IMR-90 (cell line): ENCODE measurements at regions not wholly inside any gene's neighbourhood (a gene's known extent, or its start where the extent isn't known, plus 50 kb on each side); places are given as distances from the start of the nearest gene placed in this dataset.

Source experiments
- ATAC-seq: fragments of 200-7000 bp; cut with Tn5 transposase; 2 replicates; pipeline ENCODE4 v1.9.1; 2020; ENCODE audit warnings: low read depth, mild to moderate bottlenecking, moderate library complexity
- BruUV-seq: library from RNA; stranded (reverse); fragments of 400-500 nt; replicated peaks from 2 replicates; lab custom pipeline; 2021; lab: Mats Ljungman, UMichigan
- CTCF ChIA-PET: fragments of 300-600 bp; formaldehyde crosslinking; extraction: SDS; loops from one replicate; lab custom pipeline; 2021; ENCODE audit warnings: antibody characterized with exemption; lab: Yijun Ruan, JAX
- POLR2A ChIA-PET: fragments of 300-600 bp; sonication (Branson Sonifier 250); formaldehyde crosslinking; loops from one replicate; lab custom pipeline; 2022; ENCODE audit warnings: antibody characterized with exemption; ENCODE audit not compliant: unreplicated experiment; lab: Charles Lee
- DNase-seq: peaks from one replicate; pipeline ENCODE4 v3.0.0; 2013
- H2AFZ ChIP-seq: replicated peaks from 2 replicates; pipeline ENCODE3; 2013; ENCODE audit warnings: low read length, mild to moderate bottlenecking; ENCODE audit not compliant: poor library complexity
- H2AK5ac ChIP-seq: 2 replicates; pipeline ENCODE4 v1.6.1; 2013; ENCODE audit warnings: low read depth, low read length, inconsistent platforms
- H2AK9ac ChIP-seq: replicated peaks from 2 replicates; pipeline ENCODE3; 2013; ENCODE audit warnings: mild to moderate bottlenecking, low read depth, low read length, moderate library complexity; ENCODE audit not compliant: poor library complexity
- H2BK120ac ChIP-seq: 2 replicates; pipeline ENCODE4 v1.6.1; 2013; ENCODE audit warnings: low read depth, low read length, inconsistent platforms
- H2BK15ac ChIP-seq: 3 replicates; pipeline ENCODE4 v1.6.1; 2013; ENCODE audit warnings: low read depth, low read length, inconsistent platforms
- H2BK20ac ChIP-seq: 2 replicates; pipeline ENCODE4 v1.6.1; 2013; ENCODE audit warnings: low read depth, mild to moderate bottlenecking, inconsistent platforms, low read length, moderate library complexity
- H2BK5ac ChIP-seq: 2 replicates; pipeline ENCODE4 v1.6.1; 2013; ENCODE audit warnings: mild to moderate bottlenecking, low read depth, low read length, inconsistent platforms; ENCODE audit not compliant: poor library complexity, severe bottlenecking
- H3K14ac ChIP-seq: replicated peaks from 2 replicates; pipeline ENCODE4 v1.6.1; 2013; ENCODE audit warnings: low read depth, low read length, inconsistent platforms
- H3K18ac ChIP-seq: 2 replicates; pipeline ENCODE4 v1.6.1; 2013; ENCODE audit warnings: low read depth, low read length, control low read depth
- H3K23ac ChIP-seq: 2 replicates; pipeline ENCODE4 v1.6.1; 2013; ENCODE audit warnings: low read depth, low read length, inconsistent platforms
- H3K27ac ChIP-seq: 2 replicates; pipeline ENCODE4 v1.5.1; 2013; ENCODE audit warnings: mild to moderate bottlenecking, control low read depth, low read length; ENCODE audit not compliant: insufficient read depth
- H3K27me3 ChIP-seq: 2 replicates; pipeline ENCODE4 v1.6.1; 2013; ENCODE audit warnings: low read length; ENCODE audit not compliant: control insufficient read depth, insufficient read depth
- H3K36me3 ChIP-seq: 2 replicates; pipeline ENCODE4 v1.6.1; 2013; ENCODE audit warnings: low read length, mixed read lengths; ENCODE audit not compliant: control insufficient read depth, insufficient read depth
- H3K4ac ChIP-seq: 2 replicates; pipeline ENCODE4 v1.6.1; 2013; ENCODE audit warnings: low read depth, low read length, inconsistent platforms
- H3K4me1 ChIP-seq: 2 replicates; pipeline ENCODE4 v1.6.1; 2013; ENCODE audit warnings: low read length, mixed read lengths; ENCODE audit not compliant: control insufficient read depth, insufficient read depth
- H3K4me2 ChIP-seq: 2 replicates; pipeline ENCODE4 v1.6.1; 2013; ENCODE audit warnings: low read depth, mild to moderate bottlenecking, control low read depth, low read length, moderate library complexity
- H3K4me3 ChIP-seq: 2 replicates; pipeline ENCODE4 v1.5.1; 2013; ENCODE audit warnings: low read depth, mild to moderate bottlenecking, control low read depth, low read length, moderate library complexity; ENCODE audit not compliant: insufficient read depth
- H3K56ac ChIP-seq: 2 replicates; pipeline ENCODE4 v1.6.1; 2013; ENCODE audit warnings: low read length, inconsistent platforms; ENCODE audit not compliant: insufficient read depth; ENCODE audit errors: extremely low read depth
- H3K79me1 ChIP-seq, 2 experiments: 2 replicates each; pipeline ENCODE4 v1.6.1; 2013; ENCODE audit warnings: low read length in 2 of 2, inconsistent platforms in 1 of 2, low read depth in 1 of 2
- H3K9ac ChIP-seq: 2 replicates; pipeline ENCODE4 v1.6.1; 2013; ENCODE audit warnings: low read depth, low read length, control low read depth
- H3K9me1 ChIP-seq: 2 replicates; pipeline ENCODE4 v1.6.1; 2013; ENCODE audit warnings: low read length, inconsistent platforms; ENCODE audit not compliant: insufficient read depth
- H3K9me3 ChIP-seq: 2 replicates; pipeline ENCODE4 v1.6.1; 2013; ENCODE audit warnings: low read length; ENCODE audit not compliant: control insufficient read depth, insufficient read depth
- H4K20me1 ChIP-seq: 2 replicates; pipeline ENCODE4 v1.6.1; 2013; ENCODE audit warnings: low read length, inconsistent platforms; ENCODE audit not compliant: insufficient read depth
- H4K5ac ChIP-seq: 2 replicates; pipeline ENCODE4 v1.6.1; 2013; ENCODE audit warnings: mild to moderate bottlenecking, low read depth, low read length, control low read depth
- H4K8ac ChIP-seq, 2 experiments: 2 replicates each; pipeline ENCODE4 v1.6.1; 2013; ENCODE audit warnings: low read depth in 2 of 2, low read length in 2 of 2, control low read depth in 1 of 2, inconsistent platforms in 1 of 2
- H4K91ac ChIP-seq: 2 replicates; pipeline ENCODE4 v1.6.1; 2013; ENCODE audit warnings: low read depth, low read length, inconsistent platforms; ENCODE audit not compliant: insufficient read depth
- CEBPB ChIP-seq: IDR thresholded peaks from 2 replicates; pipeline ENCODE4 v1.6.1; 2012; ENCODE audit warnings: low read depth, low read length, improper control_type of control experiment
- FOS ChIP-seq: fragments of 150-350 bp; IDR thresholded peaks from 2 replicates; pipeline ENCODE4 v1.6.1; 2016; ENCODE audit warnings: low read depth, low read length
- MAFK ChIP-seq: IDR thresholded peaks from 2 replicates; pipeline ENCODE4 v1.6.1; 2012; ENCODE audit warnings: low read depth, low read length, improper control_type of control experiment
- MAZ ChIP-seq: IDR thresholded peaks from 2 replicates; pipeline ENCODE4 v1.6.1; 2012; ENCODE audit warnings: low read depth, mild to moderate bottlenecking, low read length, improper control_type of control experiment, moderate library complexity, borderline replicate concordance
- MXI1 ChIP-seq: IDR thresholded peaks from 2 replicates; pipeline ENCODE4 v1.6.1; 2012; ENCODE audit warnings: low read depth, mild to moderate bottlenecking, low read length, moderate library complexity, borderline replicate concordance
- RAD21 ChIP-seq: IDR thresholded peaks from 2 replicates; pipeline ENCODE4 v1.6.1; 2012; ENCODE audit warnings: low read length, improper control_type of control experiment
- RFX5 ChIP-seq: IDR thresholded peaks from 2 replicates; pipeline ENCODE4 v1.8.0; 2012; ENCODE audit warnings: low read depth, mild to moderate bottlenecking, low read length, moderate library complexity
- SMC3 ChIP-seq: fragments of 150-350 bp; IDR thresholded peaks from 2 replicates; pipeline ENCODE4 v1.6.1; 2016; ENCODE audit warnings: low read depth, mild to moderate bottlenecking, antibody characterized with exemption, low read length, moderate library complexity
- WGBS, 2 experiments: methylation state at CpG; one replicate each; pipeline versions ENCODE4 v1.1.5 to v1.1.7; 2013; ENCODE audit warnings: missing lambda C conversion rate in 2 of 2; ENCODE audit not compliant: insufficient read length in 1 of 2; ENCODE audit errors: extremely low coverage in 2 of 2; 5-methylcytosine and 5-hydroxymethylcytosine counted together
- dilution Hi-C: fragments of 300-500 bp; cut with HindIII; formaldehyde crosslinking; loops from one replicate; pipeline ENCODE4 v1.14.3; 2018; ENCODE audit warnings: low sequenced_read_pairs; ENCODE audit not compliant: unreplicated experiment
- in situ Hi-C: fragments of 300-500 bp; cut with MboI; formaldehyde crosslinking; loops from 3 replicates; pipeline ENCODE4 v1.14.3; 2019; ENCODE audit warnings: low sequenced_read_pairs, inconsistent platforms, mixed read lengths
- intact Hi-C: fragments of 100-400 bp; cut with micrococcal nuclease; formaldehyde crosslinking; loops from 2 replicates; pipeline ENCODE4 v1.10.0; 2022
- TF ChIP-seq, protein P1 (sequence below): fragments of 150-350 bp; IDR thresholded peaks from 2 replicates; pipeline ENCODE4 v1.6.1; 2016; ENCODE audit warnings: low read depth, mild to moderate bottlenecking, low read length, moderate library complexity, borderline replicate concordance
- TF ChIP-seq, protein P2 (sequence below): conservative IDR thresholded peaks from 2 replicates; pipeline ENCODE4 v1.5.1; 2012; ENCODE audit warnings: mild to moderate bottlenecking, low read depth, low read length, improper control_type of control experiment
- TF ChIP-seq, protein P3 (sequence below): fragments of 150-350 bp; IDR thresholded peaks from 2 replicates; pipeline ENCODE4 v1.6.1; 2017; ENCODE audit warnings: mild to moderate bottlenecking, antibody characterized with exemption, low read length, low read depth

DNA sequence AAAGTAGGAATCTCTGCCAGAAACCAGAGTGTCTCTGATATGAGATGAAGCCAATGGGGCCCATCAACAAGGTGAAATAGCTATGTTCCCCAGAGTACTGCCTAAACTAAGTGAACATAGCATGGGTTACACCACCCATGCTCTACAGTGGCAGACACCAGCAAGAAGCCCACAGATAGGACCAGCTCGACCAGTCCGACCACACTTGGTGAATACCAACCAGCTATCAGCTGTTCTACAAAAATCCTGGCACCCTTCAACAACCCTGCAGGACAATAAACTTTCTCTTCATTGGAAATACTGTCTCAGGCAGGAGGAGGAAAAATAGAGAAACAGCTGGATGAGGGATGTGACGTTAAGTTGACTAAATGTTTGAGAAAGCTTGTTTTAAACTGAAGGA is 311.4 kb downstream of the EPM2A start:
- no peaks in the 10 kb centered on the region for H3K9me1 ChIP-seq
- H2BK20ac ChIP-seq = no peak overlapping the region
- H4K20me1 ChIP-seq = no peaks in the 10 kb centered on the region
- H4K91ac ChIP-seq = no peak overlapping the region
- no peak overlapping the region for H3K4me3 ChIP-seq
- H3K9me3 ChIP-seq = no peaks in the 10 kb centered on the region
- H2AFZ ChIP-seq = no peak overlapping the region
- H2BK5ac ChIP-seq = no peak overlapping the region
- H3K14ac ChIP-seq = no peak overlapping the region
- no peak overlapping the region for H3K23ac ChIP-seq
- H3K4me1 ChIP-seq = no peaks in the 10 kb centered on the region
- H3K79me1 ChIP-seq = no peaks in the 10 kb centered on the region
- no peaks in the 10 kb centered on the region for H3K36me3 ChIP-seq
- H3K18ac ChIP-seq = no peak overlapping the region
- no CpG with 5 or more reads among the region's 3 CpGs for WGBS, 2 experiments
- intact Hi-C loops (no loop called here), in situ Hi-C loops (no loop called here), dilution Hi-C loops (no loop called here)
- H2BK15ac ChIP-seq = no peak overlapping the region
- no peak overlapping the region for H4K8ac ChIP-seq
- H2BK120ac ChIP-seq = no peak overlapping the region
- H3K4me2 ChIP-seq = no peak overlapping the region
- DNase-seq = no peak
- CTCF ChIA-PET = no interaction called here
- POLR2A ChIA-PET = no interaction called here
- no peaks in the 10 kb centered on the region for H3K27me3 ChIP-seq
- H2AK9ac ChIP-seq = no peak overlapping the region
- no peak overlapping the region for H3K9ac ChIP-seq
- no peak for ATAC-seq
- no peak overlapping the region for H4K5ac ChIP-seq
- TF ChIP-seq MXI1 (no peak), SMC3 (no peak), MAZ (no peak), RFX5 (no peak), FOS (no peak), CEBPB (no peak), MAFK (no peak), RAD21 (no peak)
- TF ChIP-seq, protein P1, sequence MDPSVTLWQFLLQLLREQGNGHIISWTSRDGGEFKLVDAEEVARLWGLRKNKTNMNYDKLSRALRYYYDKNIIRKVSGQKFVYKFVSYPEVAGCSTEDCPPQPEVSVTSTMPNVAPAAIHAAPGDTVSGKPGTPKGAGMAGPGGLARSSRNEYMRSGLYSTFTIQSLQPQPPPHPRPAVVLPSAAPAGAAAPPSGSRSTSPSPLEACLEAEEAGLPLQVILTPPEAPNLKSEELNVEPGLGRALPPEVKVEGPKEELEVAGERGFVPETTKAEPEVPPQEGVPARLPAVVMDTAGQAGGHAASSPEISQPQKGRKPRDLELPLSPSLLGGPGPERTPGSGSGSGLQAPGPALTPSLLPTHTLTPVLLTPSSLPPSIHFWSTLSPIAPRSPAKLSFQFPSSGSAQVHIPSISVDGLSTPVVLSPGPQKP = no peak
- TF ChIP-seq, protein P2, sequence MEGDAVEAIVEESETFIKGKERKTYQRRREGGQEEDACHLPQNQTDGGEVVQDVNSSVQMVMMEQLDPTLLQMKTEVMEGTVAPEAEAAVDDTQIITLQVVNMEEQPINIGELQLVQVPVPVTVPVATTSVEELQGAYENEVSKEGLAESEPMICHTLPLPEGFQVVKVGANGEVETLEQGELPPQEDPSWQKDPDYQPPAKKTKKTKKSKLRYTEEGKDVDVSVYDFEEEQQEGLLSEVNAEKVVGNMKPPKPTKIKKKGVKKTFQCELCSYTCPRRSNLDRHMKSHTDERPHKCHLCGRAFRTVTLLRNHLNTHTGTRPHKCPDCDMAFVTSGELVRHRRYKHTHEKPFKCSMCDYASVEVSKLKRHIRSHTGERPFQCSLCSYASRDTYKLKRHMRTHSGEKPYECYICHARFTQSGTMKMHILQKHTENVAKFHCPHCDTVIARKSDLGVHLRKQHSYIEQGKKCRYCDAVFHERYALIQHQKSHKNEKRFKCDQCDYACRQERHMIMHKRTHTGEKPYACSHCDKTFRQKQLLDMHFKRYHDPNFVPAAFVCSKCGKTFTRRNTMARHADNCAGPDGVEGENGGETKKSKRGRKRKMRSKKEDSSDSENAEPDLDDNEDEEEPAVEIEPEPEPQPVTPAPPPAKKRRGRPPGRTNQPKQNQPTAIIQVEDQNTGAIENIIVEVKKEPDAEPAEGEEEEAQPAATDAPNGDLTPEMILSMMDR = no peak
- TF ChIP-seq, protein P3, sequence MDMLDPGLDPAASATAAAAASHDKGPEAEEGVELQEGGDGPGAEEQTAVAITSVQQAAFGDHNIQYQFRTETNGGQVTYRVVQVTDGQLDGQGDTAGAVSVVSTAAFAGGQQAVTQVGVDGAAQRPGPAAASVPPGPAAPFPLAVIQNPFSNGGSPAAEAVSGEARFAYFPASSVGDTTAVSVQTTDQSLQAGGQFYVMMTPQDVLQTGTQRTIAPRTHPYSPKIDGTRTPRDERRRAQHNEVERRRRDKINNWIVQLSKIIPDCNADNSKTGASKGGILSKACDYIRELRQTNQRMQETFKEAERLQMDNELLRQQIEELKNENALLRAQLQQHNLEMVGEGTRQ = no peak
- no TSS peak for BruUV-seq
- no peak overlapping the region for H3K27ac ChIP-seq
- H2AK5ac ChIP-seq = no peak overlapping the region
- H3K4ac ChIP-seq = no peak overlapping the region
- no peak overlapping the region for H3K56ac ChIP-seq
